Skeletal muscle cell (primary cell): ENCODE measurements at regions not wholly inside any gene's neighbourhood (a gene's known extent, or its start where the extent isn't known, plus 50 kb on each side); places are given as distances from the start of the nearest gene placed in this dataset.

ENCODE experiments used
- DNase-seq: peaks from one replicate; pipeline ENCODE4 v3.0.0-alpha.2; 2010; ENCODE audit warnings: low read depth
- H3K4me3 ChIP-seq: 2 replicates; pipeline ENCODE4 v1.5.1; 2011; ENCODE audit warnings: low read depth, mild to moderate bottlenecking, control low read depth, low read length, moderate library complexity

GRCh38 chr2:163463411-163463810, 272.4 kb downstream of the FIGN start:
- H3K4me3 ChIP-seq, result no peak overlapping the region
- no peak for DNase-seq

GRCh38 chr2:163462993-163463392, 272.8 kb downstream of the FIGN start:
- no peak for DNase-seq
- H3K4me3 ChIP-seq, result no peak overlapping the region

- H3K4me3 ChIP-seq, result no peak overlapping the region
- DNase-seq, result no peak
These were observed 275.8 kb downstream of the FIGN start for GRCh38 chr2:163459986-163460385.

GRCh38 chr2:163456953-163457743, 278.7 kb downstream of the FIGN start:
- DNase-seq, result no peak
- no peak overlapping the region for H3K4me3 ChIP-seq

GRCh38 chr2:163455815-163456214, 280.0 kb downstream of the FIGN start:
- H3K4me3 ChIP-seq, result no peak overlapping the region
- no peak for DNase-seq

- no peak overlapping the region for H3K4me3 ChIP-seq
- DNase-seq, result no peak
These were observed 281.9 kb downstream of the FIGN start for GRCh38 chr2:163453920-163454319.

- no peak overlapping the region for H3K4me3 ChIP-seq
- DNase-seq, result no peak
These were observed 294.2 kb downstream of the FIGN start for GRCh38 chr2:163441603-163442002.

- no peak overlapping the region for H3K4me3 ChIP-seq
- no peak for DNase-seq
These were observed 298.8 kb downstream of the FIGN start for GRCh38 chr2:163436963-163437362.

GRCh38 chr2:163428187-163428586, 307.6 kb downstream of the FIGN start:
- no peak for DNase-seq
- no peak overlapping the region for H3K4me3 ChIP-seq

GRCh38 chr2:163420604-163421003, 315.2 kb downstream of the FIGN start:
- no peak for DNase-seq
- no peak overlapping the region for H3K4me3 ChIP-seq

GRCh38 chr2:163419000-163419830, 316.6 kb downstream of the FIGN start:
- DNase-seq, result peak; percentile 42
- no peak overlapping the region for H3K4me3 ChIP-seq

GRCh38 chr2:163417596-163418337, 318.0 kb downstream of the FIGN start:
- no peak overlapping the region for H3K4me3 ChIP-seq
- no peak for DNase-seq

- H3K4me3 ChIP-seq, result no peak overlapping the region
- DNase-seq, result no peak
These were observed 321.7 kb downstream of the FIGN start for GRCh38 chr2:163414121-163414520.

GRCh38 chr2:163407296-163407695, 328.5 kb downstream of the FIGN start:
- H3K4me3 ChIP-seq, result no peak overlapping the region
- DNase-seq, result peak; percentile 57

GRCh38 chr2:163405298-163405697, 330.5 kb downstream of the FIGN start:
- no peak overlapping the region for H3K4me3 ChIP-seq
- DNase-seq, result no peak

- peak; percentile 43 for DNase-seq
- no peak overlapping the region for H3K4me3 ChIP-seq
These were observed 334.3 kb downstream of the FIGN start for GRCh38 chr2:163401481-163401880.

GRCh38 chr2:163397451-163397850, 338.4 kb downstream of the FIGN start:
- no peak overlapping the region for H3K4me3 ChIP-seq
- no peak for DNase-seq

GRCh38 chr2:163395602-163396001, 340.2 kb downstream of the FIGN start:
- DNase-seq, result no peak
- H3K4me3 ChIP-seq, result no peak overlapping the region

- H3K4me3 ChIP-seq, result no peak overlapping the region
- DNase-seq, result no peak
These were observed 346.0 kb downstream of the FIGN start for GRCh38 chr2:163389838-163390237.

- H3K4me3 ChIP-seq, result no peak overlapping the region
- no peak for DNase-seq
These were observed 360.3 kb downstream of the FIGN start for GRCh38 chr2:163375472-163375871.
